BE2C (cell line): ENCODE measurements at regions not wholly inside any gene's neighbourhood (a gene's known extent, or its start where the extent isn't known, plus 50 kb on each side); places are given as distances from the start of the nearest gene placed in this dataset.

Experiments used
- DNase-seq: peaks from one replicate; pipeline ENCODE4 v3.0.0-alpha.2; 2020
- H3K27me3 ChIP-seq: fragments of 250-450 bp; sonication (Bioruptor Pico); 2 replicates; pipeline ENCODE4 v1.5.1; 2020; ENCODE audit warnings: mild to moderate bottlenecking
- H3K36me3 ChIP-seq: fragments of 250-450 bp; sonication (Bioruptor Pico); 2 replicates; pipeline ENCODE4 v1.5.1; 2020; ENCODE audit warnings: mild to moderate bottlenecking
- H3K4me1 ChIP-seq: fragments of 250-450 bp; sonication (Bioruptor Pico); 2 replicates; pipeline ENCODE4 v1.5.1; 2020
- H3K4me3 ChIP-seq: 2 replicates; pipeline ENCODE4 v1.5.1; 2011; ENCODE audit warnings: low read depth, low read length
- H3K9me3 ChIP-seq: fragments of 250-450 bp; sonication (Bioruptor Pico); 2 replicates; pipeline ENCODE4 v1.5.1; 2020
- CTCF ChIP-seq: IDR thresholded peaks from 2 replicates; pipeline ENCODE4 v1.5.1; 2012; ENCODE audit warnings: mild to moderate bottlenecking, low read depth, low read length

DNA sequence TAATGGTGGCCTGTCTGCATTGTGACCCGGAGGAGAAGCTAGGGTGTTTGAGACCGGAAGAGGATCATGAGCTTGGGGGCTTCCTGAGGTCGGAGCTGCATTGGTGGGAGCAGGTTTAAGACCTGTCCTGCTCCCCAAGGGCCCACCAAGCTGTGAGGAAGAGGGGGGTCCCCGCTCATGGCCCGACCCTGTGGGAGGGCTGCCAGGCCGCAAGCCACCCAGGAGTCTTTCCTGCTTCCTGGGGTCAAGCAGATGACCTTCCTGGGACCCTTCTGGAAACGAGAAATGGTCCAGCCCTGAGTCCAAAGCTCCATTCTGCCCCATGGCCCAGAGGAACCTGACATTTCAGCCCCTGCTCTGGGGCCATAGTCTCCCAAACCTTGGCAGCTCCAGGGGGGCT lies 61.5 kb upstream of the RNU6ATAC start:
- H3K4me1 ChIP-seq: peaks cover 2% of the 10 kb centered on the region; the same call in 1 of the 2 replicates
- no peak for DNase-seq
- H3K27me3 ChIP-seq: no peaks in the 10 kb centered on the region

GRCh38 chr9:134226221-134226930 lies 62.0 kb upstream of the RNU6ATAC start:
- no peak for DNase-seq
- H3K4me3 ChIP-seq: no peak overlapping the region
- TF ChIP-seq CTCF: no peak
- H3K36me3 ChIP-seq: no peaks in the 10 kb centered on the region
- H3K27me3 ChIP-seq: no peaks in the 10 kb centered on the region
- peaks cover 8% of the 10 kb centered on the region for H3K4me1 ChIP-seq
- no peaks in the 10 kb centered on the region for H3K9me3 ChIP-seq

More for the DNA sequence above, 61.5 kb upstream of the RNU6ATAC start:
- Histone ChIP-seq H3K4me3 (no peak overlapping the region), H3K9me3 (no peaks in the 10 kb centered on the region), H3K36me3 (no peaks in the 10 kb centered on the region)
- no peak for TF ChIP-seq CTCF

DNA sequence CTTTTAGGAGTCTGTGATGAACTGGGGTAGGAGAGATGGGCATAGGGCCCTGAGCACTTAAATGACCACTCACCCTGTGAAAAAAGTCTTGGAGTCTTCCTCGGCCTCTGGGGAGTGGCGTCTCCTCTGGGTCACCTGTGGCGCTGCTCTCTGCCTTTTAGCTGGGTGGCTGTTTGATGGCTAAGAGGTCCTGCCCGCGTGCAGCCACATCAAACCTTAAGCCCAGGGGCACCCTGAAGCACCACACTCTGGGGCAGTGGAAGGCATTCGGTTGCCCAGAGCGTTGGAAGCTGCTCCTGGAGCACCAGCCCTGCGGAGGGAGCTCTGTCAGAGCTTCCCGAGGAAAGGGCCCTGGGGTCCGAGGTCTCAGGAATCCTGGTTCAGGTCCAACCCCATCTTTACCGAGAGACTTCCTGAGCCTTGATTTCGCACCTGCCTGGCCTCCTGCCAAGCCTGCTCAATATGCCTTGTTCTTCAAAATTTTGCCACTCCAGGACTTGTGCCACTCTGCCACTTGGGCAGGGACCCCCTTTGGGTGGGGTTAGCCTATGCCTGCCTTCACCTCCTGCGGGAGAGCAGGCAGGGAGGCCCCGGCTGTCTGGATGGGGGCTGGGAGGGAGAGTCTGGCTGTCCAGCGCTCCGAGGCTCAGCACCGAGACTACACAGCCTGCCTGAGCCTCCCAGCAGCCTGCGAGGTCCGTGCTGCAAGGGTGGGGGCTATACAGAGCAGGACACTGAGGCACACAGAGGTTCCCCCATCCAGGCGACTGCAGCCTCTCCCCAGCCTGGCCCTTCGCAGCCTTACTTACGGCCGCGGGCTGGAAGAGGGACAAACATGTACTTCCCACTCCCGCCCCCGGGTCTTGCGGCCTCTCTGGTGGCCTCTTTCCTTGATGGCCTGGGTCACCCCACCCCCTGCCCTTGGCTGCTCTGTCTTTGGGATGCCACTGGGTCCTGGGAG lies 63.4 kb upstream of the RNU6ATAC start:
- no peak for TF ChIP-seq CTCF
- no peak for DNase-seq
- Histone ChIP-seq H3K36me3 (no peaks in the 10 kb centered on the region), H3K27me3 (no peaks in the 10 kb centered on the region), H3K4me3 (no peak overlapping the region), H3K4me1 (peaks cover 8% of the 10 kb centered on the region), H3K9me3 (no peaks in the 10 kb centered on the region)

- no peak for TF ChIP-seq CTCF
- Histone ChIP-seq H3K4me1 (peaks cover 8% of the 10 kb centered on the region), H3K4me3 (no peak overlapping the region), H3K36me3 (no peaks in the 10 kb centered on the region), H3K27me3 (no peaks in the 10 kb centered on the region), H3K9me3 (no peaks in the 10 kb centered on the region)
- no peak for DNase-seq
Observed at GRCh38 chr9:134228649-134229048, 64.3 kb upstream of the RNU6ATAC start.

- Histone ChIP-seq H3K4me3 (no peak overlapping the region), H3K9me3 (no peaks in the 10 kb centered on the region), H3K4me1 (peaks cover 8% of the 10 kb centered on the region), H3K36me3 (no peaks in the 10 kb centered on the region), H3K27me3 (no peaks in the 10 kb centered on the region)
- no peak for TF ChIP-seq CTCF
- DNase-seq: no peak
Observed at GRCh38 chr9:134229466-134230091, 65.2 kb upstream of the RNU6ATAC start.
